ENCODE measurements at regions not wholly inside any gene's neighbourhood (a gene's known extent, or its start where the extent isn't known, plus 50 kb on each side); places are given as distances from the start of the nearest gene placed in this dataset.

DNA sequence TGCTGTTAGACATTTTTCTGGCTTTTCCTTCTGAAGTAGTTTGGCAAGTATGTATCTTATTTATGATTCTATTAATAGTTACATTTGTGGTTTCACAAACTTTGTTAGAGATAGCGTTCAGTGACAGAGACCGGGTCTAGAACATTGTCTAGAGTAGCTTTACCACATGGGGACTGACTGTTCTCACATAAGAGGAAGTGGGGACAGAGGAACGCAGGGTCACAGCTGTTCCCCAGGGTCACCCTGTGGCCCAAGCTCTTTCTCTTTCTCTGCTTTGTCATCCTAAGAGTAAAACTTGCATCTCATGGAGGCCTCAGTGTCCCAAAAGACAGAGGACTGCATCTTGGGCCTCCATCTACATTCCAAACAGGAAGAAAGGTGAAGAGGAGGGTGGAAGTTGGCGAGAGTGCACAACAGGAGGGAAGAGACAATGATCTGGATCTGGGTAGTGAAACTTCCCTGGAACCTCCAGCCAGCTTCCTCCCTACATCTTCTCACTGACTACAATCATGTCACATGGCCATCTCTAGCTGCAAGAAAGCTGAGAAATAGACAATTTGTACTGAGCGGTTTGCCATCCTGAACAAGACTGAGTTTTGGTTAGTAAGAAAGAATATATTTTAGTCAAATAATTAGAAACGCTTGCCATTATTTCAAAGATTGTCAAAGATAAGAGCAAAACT is 645.8 kb upstream of the ARID1B start:
- no peak for DNase-seq (ENCODE audit: low read depth)

- DNase-seq (ENCODE audit: low read depth) = no peak
Measured at GRCh38 chr6:156126535-156126934, 650.6 kb upstream of the ARID1B start.

DNA sequence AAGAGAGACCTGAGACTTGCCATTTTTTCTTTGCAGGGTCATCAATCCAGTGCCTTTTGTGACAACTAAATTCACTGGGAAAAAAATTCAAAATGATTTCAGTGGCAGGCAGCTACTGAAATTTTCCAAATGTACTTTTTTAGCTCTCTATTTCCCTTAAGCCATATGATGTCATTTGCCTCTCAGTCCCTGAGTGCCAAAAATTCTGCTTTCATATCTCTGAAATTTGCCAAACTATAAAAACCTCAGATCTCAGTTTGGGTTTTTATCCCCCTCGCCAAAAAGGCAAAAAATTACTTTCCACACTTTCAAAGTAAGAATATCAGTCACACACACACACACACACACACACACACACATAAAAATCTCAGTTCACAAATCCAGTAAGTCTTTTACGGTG is 651.3 kb upstream of the ARID1B start:
- no peak for DNase-seq (ENCODE audit: low read depth)

- DNase-seq (ENCODE audit: low read depth) = no peak
Measured at GRCh38 chr6:156123731-156124130, 653.4 kb upstream of the ARID1B start.

- no peak for DNase-seq (ENCODE audit: low read depth)
Measured at GRCh38 chr6:156121973-156122372, 655.2 kb upstream of the ARID1B start.

- no peak for DNase-seq (ENCODE audit: low read depth)
Measured at GRCh38 chr6:156114541-156114940, 658.9 kb upstream of the NOX3 start.

DNA sequence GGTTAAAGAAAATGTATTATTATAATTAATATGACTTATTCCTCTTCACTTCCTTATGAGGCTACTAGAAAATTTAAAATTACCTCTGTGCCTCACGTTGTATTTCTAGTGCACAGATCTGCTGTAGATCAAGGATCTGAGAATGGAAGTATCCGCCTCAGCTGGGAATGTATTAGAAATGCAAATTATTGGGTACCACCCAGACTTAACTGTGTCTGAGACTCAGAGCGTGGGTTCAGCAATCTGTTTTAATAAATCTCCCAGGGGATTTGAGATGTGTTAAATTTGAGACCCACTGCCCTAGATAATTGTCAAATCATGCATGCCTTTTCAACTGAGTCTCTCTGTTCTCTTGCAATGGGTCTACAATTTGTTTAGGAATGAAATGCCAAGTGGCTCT is 658.0 kb upstream of the NOX3 start:
- DNase-seq (ENCODE audit: low read depth) = no peak

GRCh38 chr6:156111913-156112312 is 656.3 kb upstream of the NOX3 start:
- DNase-seq (ENCODE audit: low read depth) = no peak

DNA sequence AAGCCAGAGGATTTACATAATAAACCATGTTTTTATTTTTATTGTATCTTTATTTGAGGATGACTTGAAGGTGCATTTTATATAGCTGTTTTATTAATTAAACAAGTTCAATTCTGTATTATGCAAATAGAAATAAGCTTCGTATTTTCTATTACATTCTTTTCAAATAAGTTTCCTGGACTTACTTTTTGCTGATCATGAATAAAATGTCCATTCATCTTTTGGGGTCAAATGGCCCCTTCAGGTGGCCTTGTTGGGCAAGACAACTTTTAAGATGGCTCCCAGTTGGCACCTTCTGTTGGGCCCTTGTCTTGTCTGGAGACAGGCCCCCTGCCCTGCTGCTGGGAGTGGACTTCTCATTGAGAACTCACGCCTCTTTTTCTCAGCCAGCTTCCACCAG is 654.6 kb upstream of the NOX3 start:
- no peak for DNase-seq (ENCODE audit: low read depth)

DNA sequence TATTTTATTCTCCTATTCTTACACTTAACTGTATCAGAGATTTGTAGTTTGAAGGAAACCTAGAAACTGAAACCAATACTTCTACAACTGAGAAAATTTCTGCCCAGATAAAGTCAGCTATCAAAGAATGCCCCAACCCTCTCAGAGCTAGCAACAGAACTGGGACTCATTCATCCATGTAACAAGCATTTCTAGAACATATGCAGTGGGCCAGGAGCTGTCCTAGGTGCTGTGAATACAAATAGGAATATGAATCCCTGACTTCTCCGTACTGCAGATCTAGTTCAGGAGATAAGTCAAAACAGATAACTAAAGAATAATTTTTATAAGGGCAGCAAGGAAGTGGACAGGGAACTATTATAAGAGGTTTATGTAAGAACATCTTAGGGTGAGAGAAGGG is 654.1 kb upstream of the NOX3 start:
- no peak for DNase-seq (ENCODE audit: low read depth)

DNA sequence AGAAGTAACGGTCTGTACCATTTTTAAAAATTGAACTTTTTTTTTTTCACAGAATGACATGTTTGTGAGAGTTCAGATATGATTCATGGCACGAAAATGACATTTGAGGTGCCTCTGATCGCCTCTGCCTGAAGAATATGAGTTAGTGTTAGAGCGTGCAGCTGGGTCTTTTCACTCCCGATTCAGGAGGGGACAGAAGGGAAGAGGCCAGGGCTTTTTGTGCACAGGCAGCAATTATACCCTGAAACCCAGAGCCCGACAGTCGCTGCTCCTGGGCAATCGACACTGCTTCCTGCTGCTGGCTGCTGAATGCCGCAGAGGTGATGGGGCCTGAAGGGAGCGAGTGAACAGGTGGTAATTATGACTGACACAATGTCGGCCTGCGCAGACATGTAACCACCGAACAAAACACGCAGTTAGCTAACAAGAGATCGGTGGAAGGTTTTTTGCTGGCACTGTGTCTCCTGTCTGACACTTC is 652.0 kb upstream of the NOX3 start:
- DNase-seq (ENCODE audit: low read depth) = no peak

GRCh38 chr6:156102129-156102528 is 646.5 kb upstream of the NOX3 start:
- no peak for DNase-seq (ENCODE audit: low read depth)

DNA sequence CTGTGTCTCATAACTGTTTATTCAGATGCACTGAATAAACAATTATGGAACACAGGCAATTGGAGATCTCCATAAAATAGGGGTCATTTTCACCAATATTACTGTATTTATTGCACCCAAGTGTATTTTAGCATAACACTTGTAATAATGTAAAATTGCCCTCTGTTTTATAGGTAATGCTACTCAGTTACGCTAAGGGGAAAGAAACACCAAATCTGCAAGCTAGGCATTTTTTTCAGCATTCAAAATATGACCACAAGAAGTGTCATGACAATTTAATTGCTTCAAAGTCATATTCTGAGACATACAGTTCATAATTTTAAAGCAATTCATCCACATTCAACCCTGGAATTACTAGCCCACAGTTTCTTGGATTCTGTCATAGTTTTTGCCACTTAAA is 643.2 kb upstream of the NOX3 start:
- no peak for DNase-seq (ENCODE audit: low read depth)

DNA sequence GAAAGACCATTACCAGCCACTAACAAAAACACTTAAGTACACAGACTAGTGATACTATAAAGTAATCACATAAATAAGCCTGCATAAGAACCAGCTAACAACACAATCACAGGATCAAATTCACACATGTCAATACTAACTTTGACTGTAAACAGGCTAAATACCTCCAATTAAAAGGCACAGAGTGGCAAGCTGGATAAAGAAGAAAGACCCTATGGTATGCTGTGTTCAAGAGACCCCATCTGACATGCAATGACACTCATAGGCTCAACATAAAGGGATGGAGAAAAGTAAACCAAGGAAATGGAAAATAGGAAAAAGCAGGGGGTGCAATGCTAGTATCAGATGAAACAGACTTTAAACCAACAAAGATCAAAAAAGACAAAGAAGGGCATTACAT is 631.8 kb upstream of the NOX3 start:
- DNase-seq (ENCODE audit: low read depth) = no peak

- no peak for DNase-seq (ENCODE audit: low read depth)
Measured at GRCh38 chr6:156082012-156082411, 626.4 kb upstream of the NOX3 start.

DNA sequence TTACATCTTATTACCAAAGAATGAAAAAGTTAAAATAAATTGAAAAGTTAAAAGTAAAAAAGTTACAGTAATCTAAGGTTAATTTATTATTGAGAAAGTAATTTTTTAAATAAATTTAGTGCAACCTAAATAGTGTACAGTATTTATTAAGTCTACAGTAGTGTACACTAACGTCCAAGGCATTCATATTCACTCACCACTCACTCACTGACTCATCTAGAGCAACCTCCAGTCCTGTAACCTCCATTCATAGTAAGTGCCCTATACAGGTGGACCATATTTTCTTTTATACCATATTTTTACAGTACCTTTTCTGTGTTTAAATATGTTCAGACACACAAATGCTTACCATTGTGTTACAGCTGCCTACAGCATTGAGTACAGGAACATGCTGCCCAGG is 624.7 kb upstream of the NOX3 start:
- no peak for DNase-seq (ENCODE audit: low read depth)

GRCh38 chr6:156068881-156069280 is 613.2 kb upstream of the NOX3 start:
- no peak for DNase-seq (ENCODE audit: low read depth)

- DNase-seq (ENCODE audit: low read depth) = no peak
Measured at GRCh38 chr6:156065849-156066248, 610.2 kb upstream of the NOX3 start.

DNA sequence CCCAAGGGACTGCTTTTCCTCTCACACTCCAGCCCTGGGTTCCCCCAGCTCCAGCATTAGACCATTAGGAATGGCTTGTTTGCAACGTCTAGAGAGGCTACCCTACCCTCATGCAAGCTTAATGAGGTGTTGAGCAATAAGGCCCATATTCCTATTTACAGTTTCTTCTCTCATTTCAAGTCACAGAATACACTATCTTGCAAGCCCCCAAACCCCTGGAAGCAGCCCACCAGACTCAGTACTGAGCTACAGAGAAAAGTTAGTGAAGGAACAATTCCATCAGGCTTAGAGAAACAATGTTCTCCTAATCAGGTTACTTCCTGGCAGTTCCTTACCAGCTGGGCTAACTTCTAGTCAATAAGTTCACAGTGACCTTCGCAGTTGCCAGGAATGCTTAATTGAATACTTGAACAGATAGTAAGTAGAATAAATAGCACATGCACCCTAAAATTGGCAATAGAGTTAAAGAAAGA is 606.5 kb upstream of the NOX3 start:
- DNase-seq (ENCODE audit: low read depth) = no peak

GRCh38 chr6:156061465-156061864 is 605.8 kb upstream of the NOX3 start:
- DNase-seq (ENCODE audit: low read depth) = no peak

DNA sequence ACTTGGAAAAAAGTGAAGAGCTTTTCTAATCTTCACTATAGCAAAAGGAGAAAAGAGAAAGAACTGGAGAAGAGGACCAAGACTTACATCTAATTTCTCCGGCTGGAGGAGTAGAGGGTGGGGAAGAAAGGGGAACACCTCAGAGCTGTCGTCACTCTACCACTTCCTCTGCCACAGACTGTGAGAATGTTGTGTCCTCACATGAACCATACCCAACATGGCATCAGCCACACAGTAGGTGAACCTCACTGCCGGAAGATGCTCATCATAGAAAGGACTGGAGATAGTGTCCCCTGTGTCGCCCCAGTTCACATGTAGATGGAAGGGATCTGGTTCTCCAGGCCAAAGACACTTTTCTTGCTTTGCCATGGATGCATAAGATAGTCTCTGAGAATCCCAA is 604.4 kb upstream of the NOX3 start:
- no peak for DNase-seq (ENCODE audit: low read depth)

DNA sequence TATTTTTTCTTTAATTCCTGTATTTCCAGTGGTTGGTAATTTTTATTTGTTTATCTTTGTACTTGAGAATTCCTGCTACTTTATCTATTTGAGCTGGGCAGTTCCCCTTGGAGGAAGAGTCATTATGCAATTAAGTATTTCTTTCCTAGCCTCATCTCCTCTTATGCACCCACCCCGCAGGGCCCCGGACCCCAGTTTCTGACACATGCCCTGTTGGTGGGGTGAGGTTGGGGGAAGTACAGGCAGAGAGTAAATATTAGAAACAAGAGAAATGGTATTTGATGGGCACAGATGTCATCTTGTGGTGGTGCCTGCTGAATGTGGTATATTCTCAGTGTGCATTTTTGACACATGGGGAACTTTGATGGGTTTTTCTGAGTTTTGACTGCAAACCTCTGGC is 602.7 kb upstream of the NOX3 start:
- no peak for DNase-seq (ENCODE audit: low read depth)

GRCh38 chr6:156057869-156058268 is 602.2 kb upstream of the NOX3 start:
- DNase-seq (ENCODE audit: low read depth) = no peak

GRCh38 chr6:156056085-156056484 is 600.4 kb upstream of the NOX3 start:
- no peak for DNase-seq (ENCODE audit: low read depth)

All from fibroblast of the conjunctiva (primary cell).